CD14-positive monocyte (primary cell): ENCODE measurements at regions not wholly inside any gene's neighbourhood (a gene's known extent, or its start where the extent isn't known, plus 50 kb on each side); places are given as distances from the start of the nearest gene placed in this dataset.

ENCODE experiments used
- DNase-seq, 3 donors: peaks; one replicate each; pipeline ENCODE4 v3.0.0-alpha.2; 2011 to 2022
- H2AFZ ChIP-seq: 2 replicates; pipeline ENCODE4 v1.6.0; 2012; ENCODE audit warnings: mild to moderate bottlenecking, low read depth, low read length, inconsistent platforms; ENCODE audit not compliant: insufficient read depth, poor library complexity, severe bottlenecking
- H3K27ac ChIP-seq, 2 donors: 1 replicate in 1 of 2; 2 replicates in 1 of 2; pipeline ENCODE4 v1.5.1; 2012 to 2013; ENCODE audit warnings: low read length in 2 of 2, control low read depth in 1 of 2, inconsistent platforms in 1 of 2, low read depth in 1 of 2, mild to moderate bottlenecking in 1 of 2
- H3K27me3 ChIP-seq, 2 donors: one replicate each; pipeline versions ENCODE4 v1.6.0 to v1.6.1; 2011 to 2013; ENCODE audit warnings: low read length in 2 of 2; ENCODE audit not compliant: control insufficient read depth in 2 of 2, insufficient read depth in 2 of 2
- H3K36me3 ChIP-seq, 2 donors: replicated peaks in 1 of 2; 1 replicate in 1 of 2; 2 replicates in 1 of 2; pipeline versions ENCODE4 v1.5.1 to v1.6.1; 2012 to 2013; ENCODE audit warnings: low read length in 2 of 2, control low read depth in 1 of 2, inconsistent platforms in 1 of 2, mild to moderate bottlenecking in 1 of 2; ENCODE audit not compliant: insufficient read depth in 2 of 2, control insufficient read depth in 1 of 2
- H3K4me1 ChIP-seq, 2 donors: 1 replicate in 1 of 2; 2 replicates in 1 of 2; pipeline versions ENCODE4 v1.5.1 to v1.6.1; 2012 to 2013; ENCODE audit warnings: low read length in 2 of 2, control low read depth in 1 of 2, inconsistent platforms in 1 of 2, mild to moderate bottlenecking in 1 of 2, moderate library complexity in 1 of 2; ENCODE audit not compliant: insufficient read depth in 2 of 2, control insufficient read depth in 1 of 2
- H3K4me2 ChIP-seq: replicated peaks from 2 replicates; pipeline ENCODE3; 2012; ENCODE audit warnings: low read length, moderate library complexity, mild to moderate bottlenecking; ENCODE audit not compliant: poor library complexity, severe bottlenecking; ENCODE audit errors: extremely low read depth
- H3K4me3 ChIP-seq, 3 experiments: fragments of 200-600 bp in 1 of 3; sonication (generic) in 1 of 3; replicated peaks in 1 of 3; 1 replicate in 2 of 3; 2 replicates in 1 of 3; pipeline ENCODE4 v1.5.1; 2011 to 2013; ENCODE audit warnings: low read length in 3 of 3, mild to moderate bottlenecking in 3 of 3, control low read depth in 2 of 3, low read depth in 2 of 3, inconsistent platforms in 1 of 3, moderate library complexity in 1 of 3
- H3K79me2 ChIP-seq: 2 replicates; pipeline ENCODE4 v1.6.0; 2012; ENCODE audit warnings: mild to moderate bottlenecking, control low read depth, inconsistent platforms, low read length, moderate library complexity; ENCODE audit not compliant: insufficient read depth
- H3K9ac ChIP-seq: 2 replicates; pipeline ENCODE4 v1.6.0; 2017; ENCODE audit warnings: low read length, mild to moderate bottlenecking; ENCODE audit not compliant: insufficient read depth, poor library complexity, severe bottlenecking
- H3K9me3 ChIP-seq, 2 donors: replicated peaks in 1 of 2; 1 replicate in 1 of 2; 2 replicates in 1 of 2; pipeline versions ENCODE4 v1.5.1 to v1.6.1; 2012 to 2013; ENCODE audit warnings: low read length in 2 of 2, control low read depth in 1 of 2; ENCODE audit not compliant: control insufficient read depth in 1 of 2, insufficient read depth in 1 of 2
- H4K20me1 ChIP-seq: 2 replicates; pipeline ENCODE4 v1.6.0; 2012; ENCODE audit warnings: mild to moderate bottlenecking, low read length, control low read depth, moderate library complexity; ENCODE audit not compliant: insufficient read depth
- H3K27ac Mint-ChIP-seq, 7 donors: one replicate each; pipeline ENCODE4 v1.8.0; 2020; ENCODE audit warnings: mild to moderate bottlenecking in 7 of 7, mixed read lengths in 7 of 7, moderate library complexity in 6 of 7, inconsistent platforms in 2 of 7
- H3K27me3 Mint-ChIP-seq, 3 donors: one replicate each; pipeline ENCODE4 v1.8.0; 2021 to 2022; ENCODE audit warnings: low read depth in 3 of 3, mild to moderate bottlenecking in 3 of 3, mixed read lengths in 3 of 3, moderate library complexity in 3 of 3, inconsistent platforms in 1 of 3
- H3K36me3 Mint-ChIP-seq, 2 donors: one replicate each; pipeline ENCODE4 v1.8.0; 2020; ENCODE audit warnings: mixed read lengths in 2 of 2, inconsistent platforms in 1 of 2, mild to moderate bottlenecking in 1 of 2
- H3K4me1 Mint-ChIP-seq: one replicate; pipeline ENCODE4 v1.8.0; 2020; ENCODE audit warnings: mild to moderate bottlenecking, mixed read lengths
- H3K4me3 Mint-ChIP-seq, 2 donors: one replicate each; pipeline ENCODE4 v1.8.0; 2020; ENCODE audit warnings: mild to moderate bottlenecking in 2 of 2, mixed read lengths in 2 of 2, moderate library complexity in 1 of 2
- H3K9me3 Mint-ChIP-seq, 7 donors: one replicate each; pipeline ENCODE4 v1.8.0; 2020 to 2022; ENCODE audit warnings: mixed read lengths in 7 of 7, mild to moderate bottlenecking in 6 of 7, moderate library complexity in 6 of 7, inconsistent platforms in 2 of 7
- WGBS: methylation state at CpG from one replicate; pipeline ENCODE4 v1.1.5; 2013; ENCODE audit warnings: missing lambda C conversion rate; ENCODE audit not compliant: insufficient coverage; 5-methylcytosine and 5-hydroxymethylcytosine counted together
- intact Hi-C, 2 donors: fragments of 100-400 bp; cut with micrococcal nuclease; formaldehyde crosslinking; loops; one replicate each; pipeline versions ENCODE4 v1.15.0 to v1.15.1; 2023
- TF ChIP-seq, protein P1 (sequence below): fragments of 200-600 bp; IDR thresholded peaks from one replicate; pipeline ENCODE4 v1.8.0; 2022; ENCODE audit warnings: antibody characterized with exemption, mild to moderate bottlenecking

DNA sequence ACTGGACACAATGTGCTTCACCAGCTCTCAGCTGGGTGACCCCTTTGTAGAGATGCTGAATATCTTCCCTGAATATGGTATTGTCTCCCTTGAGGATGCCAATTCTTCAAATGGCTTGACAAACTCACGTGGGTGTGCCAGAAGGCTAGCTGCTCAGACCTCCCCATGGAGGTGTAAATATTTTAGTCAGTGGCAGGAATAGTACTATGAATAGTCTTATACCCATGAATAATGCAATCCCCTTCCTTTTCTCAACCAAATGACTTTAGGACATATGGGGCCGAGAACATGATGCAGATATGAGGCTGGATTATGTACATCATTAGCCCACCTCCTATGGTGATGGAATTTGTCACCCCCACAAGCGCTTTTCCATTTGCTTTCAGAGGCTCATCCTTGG lies 401.8 kb downstream of the ADRA2A start:
- H3K36me3 Mint-ChIP-seq = no peaks in the 10 kb centered on the region
- WGBS = no CpG with 5 or more reads among the region's 3 CpGs
- peaks cover 0 to 10% (median 2%) of the 10 kb centered on the region in 7 donors for H3K9me3 Mint-ChIP-seq

GRCh38 chr10:111479966-111480365 lies 403.1 kb downstream of the ADRA2A start:
- no peaks in the 10 kb centered on the region for H4K20me1 ChIP-seq
- H2AFZ ChIP-seq = no peak overlapping the region
- H3K4me2 ChIP-seq = no peak overlapping the region
- no peak overlapping the region for H3K9ac ChIP-seq
- no peaks in the 10 kb centered on the region for H3K79me2 ChIP-seq
- TF ChIP-seq, protein P1, sequence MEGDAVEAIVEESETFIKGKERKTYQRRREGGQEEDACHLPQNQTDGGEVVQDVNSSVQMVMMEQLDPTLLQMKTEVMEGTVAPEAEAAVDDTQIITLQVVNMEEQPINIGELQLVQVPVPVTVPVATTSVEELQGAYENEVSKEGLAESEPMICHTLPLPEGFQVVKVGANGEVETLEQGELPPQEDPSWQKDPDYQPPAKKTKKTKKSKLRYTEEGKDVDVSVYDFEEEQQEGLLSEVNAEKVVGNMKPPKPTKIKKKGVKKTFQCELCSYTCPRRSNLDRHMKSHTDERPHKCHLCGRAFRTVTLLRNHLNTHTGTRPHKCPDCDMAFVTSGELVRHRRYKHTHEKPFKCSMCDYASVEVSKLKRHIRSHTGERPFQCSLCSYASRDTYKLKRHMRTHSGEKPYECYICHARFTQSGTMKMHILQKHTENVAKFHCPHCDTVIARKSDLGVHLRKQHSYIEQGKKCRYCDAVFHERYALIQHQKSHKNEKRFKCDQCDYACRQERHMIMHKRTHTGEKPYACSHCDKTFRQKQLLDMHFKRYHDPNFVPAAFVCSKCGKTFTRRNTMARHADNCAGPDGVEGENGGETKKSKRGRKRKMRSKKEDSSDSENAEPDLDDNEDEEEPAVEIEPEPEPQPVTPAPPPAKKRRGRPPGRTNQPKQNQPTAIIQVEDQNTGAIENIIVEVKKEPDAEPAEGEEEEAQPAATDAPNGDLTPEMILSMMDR = no peak
- intact Hi-C loops = no loop called here
- H3K9me3 Mint-ChIP-seq = peaks cover 0 to 10% (median 2%) of the 10 kb centered on the region in 7 donors
- no peaks in the 10 kb centered on the region for H3K4me1 ChIP-seq
- no peaks in the 10 kb centered on the region for H3K36me3 ChIP-seq
- no peak for DNase-seq
- no peak overlapping the region for H3K4me3 ChIP-seq
- no peak overlapping the region for H3K27ac Mint-ChIP-seq
- no peak overlapping the region for H3K4me3 Mint-ChIP-seq
- H3K9me3 ChIP-seq = peaks cover 0 to 7% of the 10 kb centered on the region in 2 donors
- H3K36me3 Mint-ChIP-seq = no peaks in the 10 kb centered on the region
- no peaks in the 10 kb centered on the region for H3K4me1 Mint-ChIP-seq
- 94% methylated on average over 2 of the region's 2 CpGs for WGBS
- H3K27ac ChIP-seq = no peak overlapping the region
- no peaks in the 10 kb centered on the region for H3K27me3 ChIP-seq
- H3K27me3 Mint-ChIP-seq = no peaks in the 10 kb centered on the region

More for the DNA sequence above, 401.8 kb downstream of the ADRA2A start:
- no peak overlapping the region for H3K4me3 Mint-ChIP-seq
- Histone ChIP-seq H3K36me3 (no peaks in the 10 kb centered on the region), H3K4me3 (no peak overlapping the region), H3K27ac (no peak overlapping the region), H2AFZ (no peak overlapping the region), H3K79me2 (no peaks in the 10 kb centered on the region), H3K27me3 (no peaks in the 10 kb centered on the region), H3K4me2 (no peak overlapping the region), H3K4me1 (no peaks in the 10 kb centered on the region), H3K9me3 (peaks cover 0 to 7% of the 10 kb centered on the region in 2 donors), H4K20me1 (no peaks in the 10 kb centered on the region), H3K9ac (no peak overlapping the region)
- TF ChIP-seq, protein P1 = no peak
- H3K27me3 Mint-ChIP-seq = no peaks in the 10 kb centered on the region
- H3K4me1 Mint-ChIP-seq = no peaks in the 10 kb centered on the region
- H3K27ac Mint-ChIP-seq = no peak overlapping the region
- intact Hi-C loops = no loop called here
- no peak for DNase-seq
